GM12874 (cell line): ENCODE measurements at regions not wholly inside any gene's neighbourhood (a gene's known extent, or its start where the extent isn't known, plus 50 kb on each side); places are given as distances from the start of the nearest gene placed in this dataset.

Experiments used
- TF ChIP-seq, protein P1 (sequence below): IDR thresholded peaks from 2 replicates; pipeline ENCODE4 v1.5.1; 2011; ENCODE audit warnings: low read depth, mild to moderate bottlenecking, control low read depth, low read length, moderate library complexity; ENCODE audit not compliant: insufficient read depth

DNA sequence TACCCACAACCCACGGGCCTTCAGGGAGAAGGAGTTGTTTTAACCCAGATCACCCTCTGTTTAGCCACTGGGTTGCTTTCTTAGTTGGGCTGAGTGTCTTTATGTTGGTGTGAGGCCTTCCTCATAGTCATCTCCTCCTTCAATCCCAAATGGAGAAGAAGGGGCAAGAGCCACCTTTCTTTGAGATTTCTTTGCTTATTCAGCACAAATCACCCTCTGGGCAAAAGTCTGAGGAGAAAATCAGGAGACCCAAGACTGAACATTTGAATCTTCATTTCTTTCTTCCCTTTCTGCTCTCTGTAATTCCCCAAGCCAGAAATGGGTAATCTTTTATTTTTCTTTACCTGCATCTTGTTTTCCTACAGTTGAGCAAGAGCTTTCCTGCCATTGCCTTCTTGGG lies 329.0 kb downstream of the TLE4 start:
- TF ChIP-seq, protein P1, sequence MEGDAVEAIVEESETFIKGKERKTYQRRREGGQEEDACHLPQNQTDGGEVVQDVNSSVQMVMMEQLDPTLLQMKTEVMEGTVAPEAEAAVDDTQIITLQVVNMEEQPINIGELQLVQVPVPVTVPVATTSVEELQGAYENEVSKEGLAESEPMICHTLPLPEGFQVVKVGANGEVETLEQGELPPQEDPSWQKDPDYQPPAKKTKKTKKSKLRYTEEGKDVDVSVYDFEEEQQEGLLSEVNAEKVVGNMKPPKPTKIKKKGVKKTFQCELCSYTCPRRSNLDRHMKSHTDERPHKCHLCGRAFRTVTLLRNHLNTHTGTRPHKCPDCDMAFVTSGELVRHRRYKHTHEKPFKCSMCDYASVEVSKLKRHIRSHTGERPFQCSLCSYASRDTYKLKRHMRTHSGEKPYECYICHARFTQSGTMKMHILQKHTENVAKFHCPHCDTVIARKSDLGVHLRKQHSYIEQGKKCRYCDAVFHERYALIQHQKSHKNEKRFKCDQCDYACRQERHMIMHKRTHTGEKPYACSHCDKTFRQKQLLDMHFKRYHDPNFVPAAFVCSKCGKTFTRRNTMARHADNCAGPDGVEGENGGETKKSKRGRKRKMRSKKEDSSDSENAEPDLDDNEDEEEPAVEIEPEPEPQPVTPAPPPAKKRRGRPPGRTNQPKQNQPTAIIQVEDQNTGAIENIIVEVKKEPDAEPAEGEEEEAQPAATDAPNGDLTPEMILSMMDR: no peak

DNA sequence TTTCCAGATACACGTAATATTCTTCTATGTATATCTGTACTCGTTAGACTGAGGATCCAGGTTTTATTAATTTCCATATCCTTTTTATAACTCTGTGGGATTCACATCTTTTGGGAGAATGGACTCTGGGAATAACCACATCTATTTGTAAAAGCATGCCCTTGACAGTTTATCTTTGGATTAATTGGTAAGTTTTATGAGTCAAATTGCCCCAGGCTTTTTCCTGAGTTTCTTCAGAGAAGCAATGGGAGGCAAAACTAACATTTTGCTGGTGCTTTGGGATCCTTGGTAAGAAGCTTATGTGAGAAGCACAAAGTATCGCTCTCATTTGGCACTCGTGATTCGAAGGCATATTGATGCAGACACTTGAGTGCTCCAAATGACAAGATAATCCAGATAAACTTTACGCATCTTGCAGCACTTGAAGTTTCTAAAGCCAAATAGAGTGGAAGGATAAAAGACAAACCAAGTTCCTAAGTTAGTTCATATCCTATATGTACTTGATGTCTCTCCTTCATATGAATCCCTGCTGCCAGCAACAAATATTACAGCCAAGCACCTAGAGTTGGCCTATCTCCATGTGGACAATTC lies 324.7 kb downstream of the TLE4 start:
- TF ChIP-seq, protein P1: no peak

DNA sequence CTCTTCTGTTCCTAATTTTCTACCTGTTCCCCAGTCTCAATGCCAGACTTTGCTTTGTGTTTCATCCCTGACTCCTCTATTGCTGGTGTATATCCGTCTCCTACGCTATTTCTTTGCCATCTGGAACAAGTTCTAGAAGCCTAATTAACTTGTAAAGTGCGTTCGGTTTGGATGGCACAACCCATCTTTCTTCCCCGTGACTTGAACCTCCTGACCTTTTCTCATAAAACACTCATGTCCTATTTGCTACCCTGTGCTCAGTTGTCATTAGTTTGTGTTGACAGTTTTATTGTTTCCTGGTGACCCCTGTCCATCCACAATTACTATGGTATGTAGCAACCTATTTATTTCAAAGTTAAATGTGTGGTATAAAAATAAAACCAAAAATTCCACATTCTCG lies 323.5 kb downstream of the TLE4 start:
- TF ChIP-seq, protein P1: no peak

DNA sequence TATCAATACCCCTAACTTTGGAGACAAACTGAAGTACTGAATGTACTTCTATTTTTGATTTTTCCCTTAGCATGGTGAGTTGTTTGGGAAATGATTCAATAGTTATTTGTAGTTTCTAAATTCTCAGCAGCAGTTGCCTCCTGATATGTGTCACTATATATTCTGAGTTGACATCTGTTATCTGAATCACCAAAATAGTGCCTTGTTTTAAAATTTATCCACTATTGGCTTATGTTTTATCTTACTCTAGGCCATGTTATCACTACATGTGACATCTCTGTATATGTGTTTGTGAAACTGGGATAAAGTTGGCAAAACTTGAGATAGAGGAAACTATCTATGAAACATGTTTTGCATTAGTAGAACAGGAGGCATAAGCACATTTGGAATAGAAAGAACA lies 317.6 kb downstream of the TLE4 start:
- TF ChIP-seq, protein P1: no peak

GRCh38 chr9:79885093-79885857 lies 313.5 kb downstream of the TLE4 start:
- TF ChIP-seq, protein P1: no peak

- TF ChIP-seq, protein P1: no peak
Measured at GRCh38 chr9:79884546-79884945, 312.8 kb downstream of the TLE4 start.

GRCh38 chr9:79883073-79883645 lies 311.4 kb downstream of the TLE4 start:
- TF ChIP-seq, protein P1: no peak
